CD4-positive, CD25-positive, alpha-beta regulatory T cell (primary cell): ENCODE measurements at regions not wholly inside any gene's neighbourhood (a gene's known extent, or its start where the extent isn't known, plus 50 kb on each side); places are given as distances from the start of the nearest gene placed in this dataset.

ENCODE experiments used
- ATAC-seq, 2 donors: fragments of 150-1000 bp; cut with Tn5 transposase; one replicate each; pipeline ENCODE4 v1.10.0; 2021; ENCODE audit warnings: low read depth in 2 of 2, moderate number of reproducible peaks in 2 of 2, moderate library complexity in 1 of 2
- DNase-seq, 3 donors: peaks; one replicate each; pipeline versions ENCODE4 v3.0.0 to v3.0.0-alpha.2; 2012 to 2022; ENCODE audit warnings: mixed read lengths in 1 of 3
- H3K27ac ChIP-seq: one replicate; pipeline ENCODE4 v1.7.0; 2013; ENCODE audit warnings: mild to moderate bottlenecking, low read length; ENCODE audit not compliant: insufficient read depth, poor library complexity, severe bottlenecking
- H3K27me3 ChIP-seq: one replicate; pipeline ENCODE4 v1.7.0; 2013; ENCODE audit warnings: low read length; ENCODE audit not compliant: control insufficient read depth, insufficient read depth
- H3K36me3 ChIP-seq: one replicate; pipeline ENCODE4 v1.7.0; 2013; ENCODE audit warnings: mild to moderate bottlenecking, low read length, moderate library complexity; ENCODE audit not compliant: control insufficient read depth, insufficient read depth
- H3K4me1 ChIP-seq: 2 replicates; pipeline ENCODE4 v1.7.0; 2013; ENCODE audit warnings: mild to moderate bottlenecking, low read length; ENCODE audit not compliant: insufficient read depth, control insufficient read depth, poor library complexity, severe bottlenecking
- H3K4me3 ChIP-seq: one replicate; pipeline ENCODE4 v1.7.0; 2013; ENCODE audit warnings: low read depth, mild to moderate bottlenecking, low read length, moderate library complexity
- H3K9me3 ChIP-seq, 2 experiments: 1 replicate in 1 of 2; 2 replicates in 1 of 2; pipeline ENCODE4 v1.7.0; 2013; ENCODE audit warnings: low read length in 2 of 2, mild to moderate bottlenecking in 1 of 2, moderate library complexity in 1 of 2; ENCODE audit not compliant: control insufficient read depth in 2 of 2
- H3K27ac Mint-ChIP-seq, 3 donors: one replicate each; pipeline ENCODE4 v1.8.0; 2020 to 2022; ENCODE audit warnings: mild to moderate bottlenecking in 3 of 3, mixed read lengths in 3 of 3, moderate library complexity in 2 of 3
- H3K27me3 Mint-ChIP-seq: one replicate; pipeline ENCODE4 v1.8.0; 2022; ENCODE audit warnings: mild to moderate bottlenecking, mixed read lengths
- H3K36me3 Mint-ChIP-seq: one replicate; pipeline ENCODE4 v1.8.0; 2020; ENCODE audit warnings: mixed read lengths
- H3K4me1 Mint-ChIP-seq, 4 donors: one replicate each; pipeline ENCODE4 v1.8.0; 2020 to 2022; ENCODE audit warnings: mixed read lengths in 4 of 4, mild to moderate bottlenecking in 1 of 4
- H3K4me3 Mint-ChIP-seq, 4 donors: one replicate each; pipeline ENCODE4 v1.8.0; 2020 to 2022; ENCODE audit warnings: mild to moderate bottlenecking in 4 of 4, mixed read lengths in 4 of 4, moderate library complexity in 3 of 4
- H3K9me3 Mint-ChIP-seq, 7 donors: one replicate each; pipeline ENCODE4 v1.8.0; 2020 to 2022; ENCODE audit warnings: mixed read lengths in 7 of 7, mild to moderate bottlenecking in 3 of 7, moderate library complexity in 2 of 7

DNA sequence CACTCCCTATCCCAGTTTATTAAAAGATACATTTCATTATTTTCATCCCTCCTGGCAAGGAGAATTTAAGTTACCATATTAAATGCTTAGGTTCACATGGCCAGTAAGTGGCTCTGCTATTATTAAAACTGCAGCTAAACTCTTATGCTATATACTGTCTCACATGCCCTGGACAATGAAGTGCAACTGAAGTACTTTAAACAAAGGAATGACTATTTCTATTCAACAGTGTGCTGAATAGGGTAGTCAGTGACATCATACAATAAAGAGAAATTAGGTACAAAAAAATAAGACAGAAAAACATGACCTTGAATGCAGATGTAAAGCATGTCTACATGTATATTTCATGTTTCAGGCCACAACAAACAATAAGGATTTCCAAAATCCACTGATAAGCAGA, 282.6 kb upstream of the SMC2 start:
- no peaks in the 10 kb centered on the region for H3K36me3 ChIP-seq
- H3K27ac Mint-ChIP-seq: no peak overlapping the region

DNA sequence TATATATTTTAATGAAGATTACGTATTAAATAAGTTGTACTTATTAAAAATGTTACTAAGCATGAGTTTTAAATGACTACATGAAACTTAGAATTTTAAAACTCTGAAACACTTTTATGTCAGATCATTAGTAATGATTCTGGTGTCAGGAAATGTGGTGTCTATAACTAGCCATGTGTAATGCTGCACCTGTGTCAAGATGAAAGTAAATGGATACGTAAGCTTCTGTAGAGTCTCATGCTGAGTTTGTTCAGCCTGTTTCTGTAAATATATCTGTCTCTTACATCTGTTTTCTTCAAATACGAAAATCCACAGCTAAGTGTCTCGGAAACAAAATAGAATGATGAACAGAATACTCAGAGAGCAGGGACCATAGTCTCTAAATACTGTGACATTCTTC, 278.0 kb upstream of the SMC2 start:
- Mint-ChIP-seq H3K9me3 (peaks cover 0 to 5% (median 2%) of the 10 kb centered on the region in 7 donors), H3K27ac (no peak overlapping the region), H3K4me1 (no peaks in the 10 kb centered on the region), H3K4me3 (no peak overlapping the region), H3K36me3 (no peaks in the 10 kb centered on the region), H3K27me3 (no peaks in the 10 kb centered on the region)
- H3K27me3 ChIP-seq: no peaks in the 10 kb centered on the region
- H3K36me3 ChIP-seq: no peaks in the 10 kb centered on the region
- no peak for ATAC-seq
- H3K9me3 ChIP-seq: no peaks in the 10 kb centered on the region
- no peak overlapping the region for H3K4me3 ChIP-seq
- no peaks in the 10 kb centered on the region for H3K4me1 ChIP-seq
- no peak overlapping the region for H3K27ac ChIP-seq
- no peak for DNase-seq

More for the DNA sequence above, 282.6 kb upstream of the SMC2 start:
- no peak overlapping the region for H3K27ac ChIP-seq
- Mint-ChIP-seq H3K9me3 (peaks cover 0 to 7% (median 3%) of the 10 kb centered on the region in 7 donors), H3K4me1 (no peaks in the 10 kb centered on the region), H3K4me3 (no peak overlapping the region), H3K36me3 (no peaks in the 10 kb centered on the region), H3K27me3 (no peaks in the 10 kb centered on the region)
- ATAC-seq (no peak), DNase-seq (no peak)
- no peaks in the 10 kb centered on the region for H3K27me3 ChIP-seq
- H3K4me1 ChIP-seq: no peaks in the 10 kb centered on the region
- no peaks in the 10 kb centered on the region for H3K9me3 ChIP-seq
- H3K4me3 ChIP-seq: no peak overlapping the region

DNA sequence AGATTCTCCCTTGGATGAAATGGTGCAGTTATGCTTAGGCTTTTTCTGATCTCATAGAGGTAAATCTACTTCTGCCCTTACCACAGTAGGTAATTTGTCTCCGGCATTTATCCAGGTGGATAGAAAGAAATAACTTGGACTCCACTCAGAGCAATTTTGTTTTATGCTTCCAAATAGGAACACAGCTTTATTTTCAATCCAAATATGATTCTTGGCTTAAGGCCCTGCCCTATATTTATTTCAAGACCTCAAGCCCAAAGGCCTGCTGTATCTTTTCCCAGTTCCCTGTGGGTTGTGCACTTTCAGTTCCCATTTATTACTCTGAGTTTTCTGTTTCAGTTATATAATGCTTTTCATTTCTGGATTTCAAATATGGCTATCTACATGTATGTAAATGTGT, 274.2 kb upstream of the SMC2 start:
- Mint-ChIP-seq H3K27ac (no peak overlapping the region), H3K4me1 (no peaks in the 10 kb centered on the region), H3K4me3 (no peak overlapping the region), H3K9me3 (peaks cover 0 to 5% (median 2%) of the 10 kb centered on the region in 7 donors), H3K36me3 (no peaks in the 10 kb centered on the region), H3K27me3 (no peaks in the 10 kb centered on the region)
- Histone ChIP-seq H3K4me3 (no peak overlapping the region), H3K9me3 (no peaks in the 10 kb centered on the region), H3K27me3 (no peaks in the 10 kb centered on the region), H3K36me3 (no peaks in the 10 kb centered on the region), H3K4me1 (no peaks in the 10 kb centered on the region), H3K27ac (no peak overlapping the region)
- no peak for ATAC-seq
- no peak for DNase-seq

- Histone ChIP-seq H3K9me3 (no peaks in the 10 kb centered on the region), H3K4me3 (no peak overlapping the region), H3K27ac (no peak overlapping the region), H3K4me1 (no peaks in the 10 kb centered on the region), H3K27me3 (no peaks in the 10 kb centered on the region), H3K36me3 (no peaks in the 10 kb centered on the region)
- Mint-ChIP-seq H3K27me3 (no peaks in the 10 kb centered on the region), H3K4me1 (no peaks in the 10 kb centered on the region), H3K36me3 (no peaks in the 10 kb centered on the region), H3K27ac (no peak overlapping the region), H3K4me3 (no peak overlapping the region), H3K9me3 (peaks cover 0 to 5% (median 0%) of the 10 kb centered on the region in 7 donors)
- no peak for ATAC-seq
- no peak for DNase-seq
Observed at GRCh38 chr9:103821115-103821514, 273.0 kb upstream of the SMC2 start.

- H3K4me3 ChIP-seq: no peak overlapping the region
- no peaks in the 10 kb centered on the region for H3K36me3 ChIP-seq
- no peak overlapping the region for H3K4me3 Mint-ChIP-seq
- ATAC-seq: no peak
- H3K27me3 Mint-ChIP-seq: no peaks in the 10 kb centered on the region
- H3K27ac ChIP-seq: no peak overlapping the region
- no peaks in the 10 kb centered on the region for H3K9me3 ChIP-seq
- no peak for DNase-seq
- peaks cover 0 to 3% (median 0%) of the 10 kb centered on the region in 7 donors for H3K9me3 Mint-ChIP-seq
- no peaks in the 10 kb centered on the region for H3K4me1 ChIP-seq
- H3K4me1 Mint-ChIP-seq: no peaks in the 10 kb centered on the region
- H3K27me3 ChIP-seq: no peaks in the 10 kb centered on the region
- no peaks in the 10 kb centered on the region for H3K36me3 Mint-ChIP-seq
- no peak overlapping the region for H3K27ac Mint-ChIP-seq
Observed at GRCh38 chr9:103837940-103838339, 256.2 kb upstream of the SMC2 start.

GRCh38 chr9:103839197-103839596, 254.9 kb upstream of the SMC2 start:
- DNase-seq (no peak), ATAC-seq (no peak)
- H3K36me3 Mint-ChIP-seq: no peaks in the 10 kb centered on the region
- Histone ChIP-seq H3K27me3 (no peaks in the 10 kb centered on the region), H3K9me3 (no peaks in the 10 kb centered on the region), H3K4me3 (no peak overlapping the region), H3K27ac (no peak overlapping the region), H3K4me1 (no peaks in the 10 kb centered on the region), H3K36me3 (no peaks in the 10 kb centered on the region)
- no peaks in the 10 kb centered on the region for H3K27me3 Mint-ChIP-seq
- H3K9me3 Mint-ChIP-seq: peaks cover 0 to 3% (median 0%) of the 10 kb centered on the region in 7 donors
- H3K27ac Mint-ChIP-seq: no peak overlapping the region
- H3K4me1 Mint-ChIP-seq: no peaks in the 10 kb centered on the region
- H3K4me3 Mint-ChIP-seq: no peak overlapping the region

- no peaks in the 10 kb centered on the region for H3K4me1 Mint-ChIP-seq
- H3K9me3 Mint-ChIP-seq: peaks cover 0 to 7% (median 0%) of the 10 kb centered on the region in 7 donors
- ATAC-seq (no peak), DNase-seq (no peak)
- H3K9me3 ChIP-seq: no peaks in the 10 kb centered on the region
- no peaks in the 10 kb centered on the region for H3K4me1 ChIP-seq
- no peaks in the 10 kb centered on the region for H3K27me3 Mint-ChIP-seq
- H3K27me3 ChIP-seq: no peaks in the 10 kb centered on the region
- no peaks in the 10 kb centered on the region for H3K36me3 Mint-ChIP-seq
- H3K27ac Mint-ChIP-seq: no peak overlapping the region
- H3K27ac ChIP-seq: no peak overlapping the region
- H3K4me3 ChIP-seq: no peak overlapping the region
- H3K36me3 ChIP-seq: no peaks in the 10 kb centered on the region
- no peak overlapping the region for H3K4me3 Mint-ChIP-seq
Observed at GRCh38 chr9:103867886-103868285, 226.2 kb upstream of the SMC2 start.

- H3K9me3 Mint-ChIP-seq: peaks cover 0 to 9% (median 0%) of the 10 kb centered on the region in 7 donors
- ATAC-seq (no peak), DNase-seq (no peak)
- H3K4me1 ChIP-seq: no peaks in the 10 kb centered on the region
- H3K36me3 ChIP-seq: no peaks in the 10 kb centered on the region
- H3K27me3 Mint-ChIP-seq: no peaks in the 10 kb centered on the region
- H3K36me3 Mint-ChIP-seq: no peaks in the 10 kb centered on the region
- H3K27ac ChIP-seq: no peak overlapping the region
- H3K4me3 Mint-ChIP-seq: no peak overlapping the region
- no peaks in the 10 kb centered on the region for H3K9me3 ChIP-seq
- H3K4me1 Mint-ChIP-seq: no peaks in the 10 kb centered on the region
- no peak overlapping the region for H3K27ac Mint-ChIP-seq
- H3K4me3 ChIP-seq: no peak overlapping the region
- no peaks in the 10 kb centered on the region for H3K27me3 ChIP-seq
Observed at GRCh38 chr9:103872811-103873210, 221.3 kb upstream of the SMC2 start.
